K562 (cell line): ENCODE measurements at regions not wholly inside any gene's neighbourhood (a gene's known extent, or its start where the extent isn't known, plus 50 kb on each side); places are given as distances from the start of the nearest gene placed in this dataset.

ENCODE experiments used
- CTCFL ChIP-seq: IDR thresholded peaks from 2 replicates; pipeline ENCODE4 v1.6.1; 2011; ENCODE audit warnings: borderline replicate concordance, low read depth, mild to moderate bottlenecking, moderate library complexity, low read length; ENCODE audit not compliant: insufficient read depth, poor library complexity, severe bottlenecking
- ESRRA ChIP-seq: fragments of 450-650 bp; IDR thresholded peaks from 2 replicates; pipeline ENCODE4 v1.6.1; 2014; ENCODE audit warnings: low read depth, mild to moderate bottlenecking, moderate library complexity, borderline replicate concordance
- GATA2 ChIP-seq: sonication (generic); formaldehyde crosslinking; IDR thresholded peaks from 2 replicates; pipeline ENCODE4 v1.4.0; 2020; ENCODE audit warnings: mild to moderate bottlenecking, missing genetic modification reagents
- GTF2B ChIP-seq: IDR thresholded peaks from 2 replicates; pipeline ENCODE4 v1.6.1; 2011; ENCODE audit not compliant: insufficient read length; ENCODE audit errors: extremely low read depth
- HDAC1 ChIP-seq, 2 experiments: fragments of 450-650 bp; IDR thresholded peaks; 2 replicates each; pipeline ENCODE4 v1.6.1; 2016 to 2017; ENCODE audit warnings: inconsistent platforms in 1 of 2, mild to moderate bottlenecking in 1 of 2, moderate library complexity in 1 of 2
- HDAC2 ChIP-seq: fragments of 450-650 bp; IDR thresholded peaks from 2 replicates; pipeline ENCODE4 v1.6.1; 2016; ENCODE audit warnings: mild to moderate bottlenecking
- HLTF ChIP-seq: fragments of 450-650 bp; IDR thresholded peaks from 2 replicates; pipeline ENCODE4 v1.6.1; 2016
- HMG20A ChIP-seq: fragments of 450-650 bp; formaldehyde crosslinking; conservative IDR thresholded peaks from 2 replicates; pipeline ENCODE4 v1.4.0; 2020; ENCODE audit warnings: mild to moderate bottlenecking, mixed read lengths
- HMGN3 ChIP-seq: IDR thresholded peaks from 2 replicates; pipeline ENCODE4 v1.6.1; 2011; ENCODE audit warnings: borderline replicate concordance, low read depth, mild to moderate bottlenecking, mixed read lengths, low read length; ENCODE audit not compliant: insufficient read length; ENCODE audit errors: extremely low read depth
- IFI16 ChIP-seq: fragments of 250-450 bp; sonication (Bioruptor Pico); IDR thresholded peaks from 2 replicates; pipeline ENCODE4 v2.1.2; 2022; ENCODE audit warnings: mild to moderate bottlenecking, inconsistent platforms
- L3MBTL2 ChIP-seq: fragments of 450-650 bp; IDR thresholded peaks from 2 replicates; pipeline ENCODE4 v1.6.1; 2016; ENCODE audit warnings: mild to moderate bottlenecking, moderate library complexity
- MED1 ChIP-seq: sonication (generic); formaldehyde crosslinking; IDR thresholded peaks from 2 replicates; pipeline ENCODE4 v1.8.1; 2023; ENCODE audit warnings: missing genetic modification reagents, borderline replicate concordance
- PHF21A ChIP-seq: fragments of 450-650 bp; IDR thresholded peaks from 2 replicates; pipeline ENCODE4 v1.6.1; 2017; ENCODE audit warnings: low read depth, borderline replicate concordance
- PREB ChIP-seq: sonication (generic); formaldehyde crosslinking; IDR thresholded peaks from 2 replicates; pipeline ENCODE4 v1.8.1; 2023; ENCODE audit warnings: mild to moderate bottlenecking, missing genetic modification reagents
- RBM15 ChIP-seq: fragments of 200-400 bp; formaldehyde crosslinking; IDR thresholded peaks from 2 replicates; pipeline ENCODE4 v1.6.1; 2018; ENCODE audit warnings: mild to moderate bottlenecking, low read length, moderate library complexity; ENCODE audit not compliant: insufficient read depth
- RBM17 ChIP-seq: fragments of 200-400 bp; formaldehyde crosslinking; IDR thresholded peaks from 2 replicates; pipeline ENCODE4 v1.6.1; 2017; ENCODE audit warnings: low read depth, mild to moderate bottlenecking, low read length, borderline replicate concordance
- RNF219 ChIP-seq: fragments of 250-450 bp; sonication (Bioruptor Pico); IDR thresholded peaks from 2 replicates; pipeline ENCODE4 v1.5.0; 2022; ENCODE audit warnings: mild to moderate bottlenecking
- SMARCB1 ChIP-seq: IDR thresholded peaks from 2 replicates; pipeline ENCODE4 v1.6.1; 2011; ENCODE audit warnings: improper control_type of control experiment, low read depth; ENCODE audit not compliant: insufficient read length
- SNRNP70 ChIP-seq: fragments of 200-400 bp; formaldehyde crosslinking; optimal IDR thresholded peaks from 2 replicates; pipeline ENCODE3; 2017; ENCODE audit warnings: low read depth, low read length
- SRSF3 ChIP-seq: fragments of 200-400 bp; formaldehyde crosslinking; IDR thresholded peaks from 2 replicates; pipeline ENCODE4 v1.6.1; 2016; ENCODE audit warnings: mild to moderate bottlenecking, low read length, moderate library complexity; ENCODE audit not compliant: insufficient read depth
- SRSF9 ChIP-seq: fragments of 200-400 bp; formaldehyde crosslinking; IDR thresholded peaks from 2 replicates; pipeline ENCODE4 v1.6.1; 2017; ENCODE audit warnings: low read depth, low read length, borderline replicate concordance
- USF2 ChIP-seq: sonication (generic); formaldehyde crosslinking; IDR thresholded peaks from 2 replicates; pipeline ENCODE4 v1.5.0; 2020; ENCODE audit warnings: missing genetic modification reagents

GRCh38 chr1:168466092-168466713 lies 77.6 kb downstream of the XCL2 start (continued):
- TF ChIP-seq HDAC1 (IDR thresholded peaks at IDR 0.05), result peak in 1 of 2 experiments; percentile 86; a peak in 2 of 4 replicates
- peak; percentile 33; the same call in 1 of the 2 replicates for TF ChIP-seq ESRRA
- no peak for TF ChIP-seq MED1 (CRISPR knock-in tag)
- no peak for TF ChIP-seq HMG20A (CRISPR knock-in tag)
- no peak for TF ChIP-seq SMARCB1
- TF ChIP-seq RNF219 (CRISPR knock-in tag), result no peak
- no peak for TF ChIP-seq SNRNP70
- no peak for TF ChIP-seq SRSF3
- TF ChIP-seq L3MBTL2, result peak; percentile 41; the same call in 1 of the 2 replicates
- no peak for TF ChIP-seq RBM15
- no peak for TF ChIP-seq GATA2 (CRISPR knock-in tag)
- TF ChIP-seq RBM17, result no peak
- peak; percentile 80; the same call in 1 of the 2 replicates for TF ChIP-seq HDAC2
- TF ChIP-seq GTF2B, result no peak
- no peak for TF ChIP-seq HLTF
- TF ChIP-seq SRSF9, result no peak
- TF ChIP-seq PHF21A, result no peak
- no peak for TF ChIP-seq PREB (CRISPR knock-in tag)
- TF ChIP-seq HMGN3, result peak; percentile 36
- no peak for TF ChIP-seq CTCFL
- TF ChIP-seq USF2, result no peak
- no peak for TF ChIP-seq IFI16
